Endothelial cell (in vitro differentiated cells): ENCODE measurements at regions not wholly inside any gene's neighbourhood (a gene's known extent, or its start where the extent isn't known, plus 50 kb on each side); places are given as distances from the start of the nearest gene placed in this dataset.
"Not testable (repeated sequence)": the region's sequence is repeated elsewhere in the genome, so short reads cannot be mapped to it uniquely, and the experiment has no call there.

Source experiments
- DNase-seq: peaks from one replicate; pipeline ENCODE4 v3.0.0; 2021; ENCODE audit warnings: low spot score
- H3K27ac Mint-ChIP-seq: one replicate; pipeline ENCODE4 v1.8.0; 2021; ENCODE audit warnings: mixed read lengths, inconsistent platforms; ENCODE audit not compliant: unreplicated experiment
- H3K27me3 Mint-ChIP-seq: one replicate; pipeline ENCODE4 v1.8.0; 2021; ENCODE audit warnings: mild to moderate bottlenecking, moderate library complexity, mixed read lengths, inconsistent platforms; ENCODE audit not compliant: unreplicated experiment
- H3K36me3 Mint-ChIP-seq: one replicate; pipeline ENCODE4 v1.8.0; 2021; ENCODE audit warnings: mild to moderate bottlenecking, low read depth, mixed read lengths, inconsistent platforms; ENCODE audit not compliant: unreplicated experiment
- H3K4me1 Mint-ChIP-seq: one replicate; pipeline ENCODE4 v1.8.0; 2021; ENCODE audit warnings: mild to moderate bottlenecking, mixed read lengths, inconsistent platforms; ENCODE audit not compliant: unreplicated experiment
- H3K4me3 Mint-ChIP-seq: one replicate; pipeline ENCODE4 v1.8.0; 2021; ENCODE audit warnings: mild to moderate bottlenecking, mixed read lengths, inconsistent platforms; ENCODE audit not compliant: unreplicated experiment
- H3K9me3 Mint-ChIP-seq: one replicate; pipeline ENCODE4 v1.8.0; 2021; ENCODE audit warnings: mixed read lengths, inconsistent platforms; ENCODE audit not compliant: unreplicated experiment
- TF ChIP-seq, protein P1 (sequence below): fragments of 200-600 bp; sonication (generic); IDR thresholded peaks from one replicate; pipeline ENCODE4 v1.5.0; 2021; ENCODE audit warnings: antibody characterized with exemption; ENCODE audit not compliant: unreplicated experiment

- no peak for DNase-seq
- H3K36me3 Mint-ChIP-seq, result no peaks in the 10 kb centered on the region
- no peak overlapping the region for H3K4me3 Mint-ChIP-seq
- no peaks in the 10 kb centered on the region for H3K4me1 Mint-ChIP-seq
- H3K9me3 Mint-ChIP-seq, result no peaks in the 10 kb centered on the region
- TF ChIP-seq, protein P1, sequence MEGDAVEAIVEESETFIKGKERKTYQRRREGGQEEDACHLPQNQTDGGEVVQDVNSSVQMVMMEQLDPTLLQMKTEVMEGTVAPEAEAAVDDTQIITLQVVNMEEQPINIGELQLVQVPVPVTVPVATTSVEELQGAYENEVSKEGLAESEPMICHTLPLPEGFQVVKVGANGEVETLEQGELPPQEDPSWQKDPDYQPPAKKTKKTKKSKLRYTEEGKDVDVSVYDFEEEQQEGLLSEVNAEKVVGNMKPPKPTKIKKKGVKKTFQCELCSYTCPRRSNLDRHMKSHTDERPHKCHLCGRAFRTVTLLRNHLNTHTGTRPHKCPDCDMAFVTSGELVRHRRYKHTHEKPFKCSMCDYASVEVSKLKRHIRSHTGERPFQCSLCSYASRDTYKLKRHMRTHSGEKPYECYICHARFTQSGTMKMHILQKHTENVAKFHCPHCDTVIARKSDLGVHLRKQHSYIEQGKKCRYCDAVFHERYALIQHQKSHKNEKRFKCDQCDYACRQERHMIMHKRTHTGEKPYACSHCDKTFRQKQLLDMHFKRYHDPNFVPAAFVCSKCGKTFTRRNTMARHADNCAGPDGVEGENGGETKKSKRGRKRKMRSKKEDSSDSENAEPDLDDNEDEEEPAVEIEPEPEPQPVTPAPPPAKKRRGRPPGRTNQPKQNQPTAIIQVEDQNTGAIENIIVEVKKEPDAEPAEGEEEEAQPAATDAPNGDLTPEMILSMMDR, result no peak
- no peaks in the 10 kb centered on the region for H3K27me3 Mint-ChIP-seq
- H3K27ac Mint-ChIP-seq, result no peak overlapping the region
Observed at GRCh38 chr5:96172436-96172835, 210.8 kb upstream of the ELL2 start.

- H3K9me3 Mint-ChIP-seq, result not testable (repeated sequence)
Observed at GRCh38 chr5:96171973-96172372, 210.3 kb upstream of the ELL2 start.

DNA sequence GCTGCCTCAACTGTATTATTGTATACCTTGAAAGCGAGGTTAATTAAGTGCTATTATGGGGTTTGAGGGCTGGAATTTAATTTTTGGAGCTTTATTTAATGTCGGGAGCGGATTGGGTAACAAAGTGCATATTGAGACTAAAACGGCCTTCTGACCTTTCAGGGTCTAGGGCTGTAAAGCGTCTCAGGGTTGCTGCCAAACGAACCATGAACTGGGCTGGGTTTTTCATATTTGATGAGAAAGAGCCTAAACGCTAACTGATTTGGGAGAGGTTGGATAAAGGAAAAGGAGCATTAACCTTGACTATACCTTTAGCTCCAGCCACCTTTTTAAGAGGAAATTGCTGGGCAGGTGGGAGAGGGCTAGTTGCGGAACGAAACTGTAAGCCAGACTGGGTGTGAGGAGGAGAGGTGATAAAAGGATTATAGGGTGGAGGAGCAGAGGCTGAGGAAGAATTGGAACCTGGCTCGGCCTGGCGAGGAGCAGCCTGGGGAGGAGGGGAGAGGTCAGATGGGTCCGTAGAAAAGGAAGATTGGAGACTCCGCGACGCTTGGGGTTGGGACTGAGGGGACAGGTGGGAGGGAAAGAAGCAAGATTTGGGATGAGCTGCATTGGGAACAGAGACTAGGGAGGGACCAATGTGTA is 209.0 kb upstream of the ELL2 start:
- H3K4me1 Mint-ChIP-seq, H3K27ac Mint-ChIP-seq, H3K4me3 Mint-ChIP-seq, H3K36me3 Mint-ChIP-seq, DNase-seq, H3K27me3 Mint-ChIP-seq, H3K9me3 Mint-ChIP-seq: not testable (repeated sequence)

More at GRCh38 chr5:96171973-96172372, 210.3 kb upstream of the ELL2 start:
- not testable (repeated sequence) for H3K27ac Mint-ChIP-seq, DNase-seq, H3K4me1 Mint-ChIP-seq, H3K27me3 Mint-ChIP-seq, H3K36me3 Mint-ChIP-seq, H3K4me3 Mint-ChIP-seq

GRCh38 chr5:96168833-96169232 is 207.2 kb upstream of the ELL2 start:
- H3K27ac Mint-ChIP-seq, H3K36me3 Mint-ChIP-seq, H3K4me3 Mint-ChIP-seq, H3K4me1 Mint-ChIP-seq, H3K9me3 Mint-ChIP-seq, DNase-seq, H3K27me3 Mint-ChIP-seq: not testable (repeated sequence)

GRCh38 chr5:96159043-96159442 is 197.4 kb upstream of the ELL2 start:
- H3K9me3 Mint-ChIP-seq, result no peaks in the 10 kb centered on the region
- H3K27ac Mint-ChIP-seq, result no peak overlapping the region
- no peak for DNase-seq
- TF ChIP-seq, protein P1, result no peak
- H3K36me3 Mint-ChIP-seq, result no peaks in the 10 kb centered on the region
- H3K4me1 Mint-ChIP-seq, result no peaks in the 10 kb centered on the region
- no peaks in the 10 kb centered on the region for H3K27me3 Mint-ChIP-seq
- no peak overlapping the region for H3K4me3 Mint-ChIP-seq

- no peak overlapping the region for H3K27ac Mint-ChIP-seq
- TF ChIP-seq, protein P1, result no peak
- no peak for DNase-seq
- H3K4me3 Mint-ChIP-seq, result no peak overlapping the region
- no peaks in the 10 kb centered on the region for H3K36me3 Mint-ChIP-seq
- no peaks in the 10 kb centered on the region for H3K9me3 Mint-ChIP-seq
- H3K4me1 Mint-ChIP-seq, result no peaks in the 10 kb centered on the region
- H3K27me3 Mint-ChIP-seq, result no peaks in the 10 kb centered on the region
Observed at GRCh38 chr5:96157841-96158291, 196.2 kb upstream of the ELL2 start.
